ENCODE measurements at regions not wholly inside any gene's neighbourhood (a gene's known extent, or its start where the extent isn't known, plus 50 kb on each side); places are given as distances from the start of the nearest gene placed in this dataset.

- no TSS peak for BruUV-seq (replicated peaks)
- no peak for DNase-seq (ENCODE audit: unreplicated experiment)
- CTCF ChIA-PET: interaction anchor here (0.6 to 7.6 kb wide), 9 partner anchors 13 to 249 kb away, joined by 3 to 120 read pairs (median 5); no protein-coding TSS in a partner anchor
- peaks cover 6% of the 10 kb centered on the region for H3K36me3 Mint-ChIP-seq (ENCODE audit: insufficient read depth, unreplicated experiment)
- H3K4me3 Mint-ChIP-seq (ENCODE audit: unreplicated experiment): no peak overlapping the region
- H3K27ac Mint-ChIP-seq (ENCODE audit: low read depth, unreplicated experiment): no peak overlapping the region
- no peaks in the 10 kb centered on the region for H3K27me3 Mint-ChIP-seq (ENCODE audit: insufficient read depth, unreplicated experiment)
- intact Hi-C loops (cut with micrococcal nuclease): no loop called here
- peaks cover 31% of the 10 kb centered on the region for H3K4me1 Mint-ChIP-seq (ENCODE audit: insufficient read depth, unreplicated experiment)
- H3K9me3 Mint-ChIP-seq (ENCODE audit: unreplicated experiment): no peaks in the 10 kb centered on the region
- POLR2A ChIA-PET: interaction anchor here (1.6 to 2.4 kb wide), 2 partner anchors 92 to 192 kb away, joined by 3 to 8 read pairs; no protein-coding TSS in a partner anchor
- TF ChIP-seq CTCF (IDR thresholded peaks at IDR 0.05; ENCODE audit: unreplicated experiment): no peak
Measured at GRCh38 chr10:21080261-21080660, 183.2 kb upstream of the NEBL start.

- Mint-ChIP-seq H3K27ac (ENCODE audit: low read depth, unreplicated experiment) (no peak overlapping the region), H3K9me3 (ENCODE audit: unreplicated experiment) (no peaks in the 10 kb centered on the region), H3K4me3 (ENCODE audit: unreplicated experiment) (no peak overlapping the region), H3K27me3 (ENCODE audit: insufficient read depth, unreplicated experiment) (no peaks in the 10 kb centered on the region), H3K36me3 (ENCODE audit: insufficient read depth, unreplicated experiment) (peaks cover 6% of the 10 kb centered on the region), H3K4me1 (ENCODE audit: insufficient read depth, unreplicated experiment) (peaks cover 31% of the 10 kb centered on the region)
- no peak for TF ChIP-seq CTCF (IDR thresholded peaks at IDR 0.05; ENCODE audit: unreplicated experiment)
- ChIA-PET CTCF (interaction anchor here (0.6 to 7.6 kb wide), 31 partner anchors 8 to 1206 kb away, joined by 3 to 120 read pairs (median 4); no protein-coding TSS in a partner anchor), POLR2A (interaction anchor here (0.6 to 2.4 kb wide), 7 partner anchors 11 to 222 kb away, joined by 3 to 8 read pairs (median 4); no protein-coding TSS in a partner anchor)
- intact Hi-C loops (cut with micrococcal nuclease): loop anchor here (5.0 to 10.0 kb wide), 2 partner anchors 416 to 448 kb away; partner anchors contain the start of gene SKIDA1
- no peak for DNase-seq (ENCODE audit: unreplicated experiment)
- no TSS peak for BruUV-seq (replicated peaks)
Measured at GRCh38 chr10:21079330-21079658, 182.2 kb upstream of the NEBL start.

GRCh38 chr10:21078410-21079329, 181.6 kb upstream of the NEBL start:
- Mint-ChIP-seq H3K27ac (ENCODE audit: low read depth, unreplicated experiment) (no peak overlapping the region), H3K4me3 (ENCODE audit: unreplicated experiment) (no peak overlapping the region)
- no TSS peak for BruUV-seq (replicated peaks)

More at GRCh38 chr10:21078410-21079329, 181.6 kb upstream of the NEBL start:
- H3K27me3 Mint-ChIP-seq (ENCODE audit: insufficient read depth, unreplicated experiment): no peaks in the 10 kb centered on the region
- ChIA-PET CTCF (interaction anchor here (0.6 to 7.6 kb wide), 41 partner anchors 8 to 1207 kb away, joined by 3 to 120 read pairs (median 4); no protein-coding TSS in a partner anchor), POLR2A (interaction anchor here (0.8 to 2.4 kb wide), 7 partner anchors 11 to 221 kb away, joined by 3 to 8 read pairs (median 4); no protein-coding TSS in a partner anchor)
- intact Hi-C loops (cut with micrococcal nuclease): loop anchor here (1.0 to 10.0 kb wide), 6 partner anchors 96 to 449 kb away; partner anchors contain the start of gene SKIDA1
- H3K36me3 Mint-ChIP-seq (ENCODE audit: insufficient read depth, unreplicated experiment): peaks cover 6% of the 10 kb centered on the region
- H3K9me3 Mint-ChIP-seq (ENCODE audit: unreplicated experiment): no peaks in the 10 kb centered on the region
- peak; percentile 74 for TF ChIP-seq CTCF (IDR thresholded peaks at IDR 0.05; ENCODE audit: unreplicated experiment)
- H3K4me1 Mint-ChIP-seq (ENCODE audit: insufficient read depth, unreplicated experiment): peaks cover 31% of the 10 kb centered on the region
- DNase-seq (ENCODE audit: unreplicated experiment): peak; percentile 88

Data from MCF 10A (cell line).